Amniotic epithelial cell (primary cell): ENCODE measurements at regions not wholly inside any gene's neighbourhood (a gene's known extent, or its start where the extent isn't known, plus 50 kb on each side); places are given as distances from the start of the nearest gene placed in this dataset.
A peak's percentile ranks its signal among the peaks of the same experiment; 100 is the strongest.
"Not testable (repeated sequence)": the region's sequence is repeated elsewhere in the genome, so short reads cannot be mapped to it uniquely, and the experiment has no call there.

Experiments used
- DNase-seq: peaks from one replicate; pipeline ENCODE4 v3.0.0-alpha.2; 2010; ENCODE audit warnings: low read depth

- DNase-seq, result no peak
Measured at GRCh38 chr4:174183259-174183658, 100.2 kb downstream of the FBXO8 start.

- DNase-seq, result no peak
Measured at GRCh38 chr4:174181827-174182226, 101.6 kb downstream of the FBXO8 start.

GRCh38 chr4:174177536-174177935 lies 105.9 kb downstream of the FBXO8 start:
- DNase-seq, result peak; percentile 74

- DNase-seq, result not testable (repeated sequence)
Measured at GRCh38 chr4:174175836-174176235, 107.6 kb downstream of the FBXO8 start.

- DNase-seq, result peak; percentile 91
Measured at GRCh38 chr4:174173360-174173759, 110.1 kb downstream of the FBXO8 start.

GRCh38 chr4:174172274-174172673 lies 111.2 kb downstream of the FBXO8 start:
- DNase-seq, result no peak

- no peak for DNase-seq
Measured at GRCh38 chr4:174170906-174171305, 112.6 kb downstream of the FBXO8 start.

GRCh38 chr4:174170091-174170490 lies 113.4 kb downstream of the FBXO8 start:
- DNase-seq, result no peak

GRCh38 chr4:174157106-174157607 lies 126.3 kb downstream of the FBXO8 start:
- DNase-seq, result peak; percentile 90

- DNase-seq, result peak; percentile 80
Measured at GRCh38 chr4:174156239-174156826, 127.1 kb downstream of the FBXO8 start.

- peak; percentile 85 for DNase-seq
Measured at GRCh38 chr4:174154215-174154854, 129.1 kb downstream of the FBXO8 start.

GRCh38 chr4:174152717-174153466 lies 130.6 kb downstream of the FBXO8 start:
- DNase-seq, result no peak

GRCh38 chr4:174147863-174148262 lies 135.6 kb downstream of the FBXO8 start:
- no peak for DNase-seq

GRCh38 chr4:174144106-174144505 lies 139.4 kb downstream of the FBXO8 start:
- no peak for DNase-seq

GRCh38 chr4:174141876-174142275 lies 141.6 kb downstream of the FBXO8 start:
- DNase-seq, result no peak

GRCh38 chr4:174138616-174139015 lies 144.9 kb downstream of the FBXO8 start:
- DNase-seq, result peak; percentile 81

GRCh38 chr4:174137698-174138097 lies 145.8 kb downstream of the FBXO8 start:
- no peak for DNase-seq

- DNase-seq, result peak; percentile 72
Measured at GRCh38 chr4:174135936-174136406, 147.5 kb downstream of the FBXO8 start.

- no peak for DNase-seq
Measured at GRCh38 chr4:174135530-174135929, 147.9 kb downstream of the FBXO8 start.

- no peak for DNase-seq
Measured at GRCh38 chr4:174134361-174134760, 149.1 kb downstream of the FBXO8 start.

- DNase-seq, result no peak
Measured at GRCh38 chr4:174133551-174133950, 149.9 kb downstream of the FBXO8 start.

GRCh38 chr4:174131901-174132300 lies 151.6 kb downstream of the FBXO8 start:
- DNase-seq, result no peak

GRCh38 chr4:174122705-174123104 lies 160.8 kb downstream of the FBXO8 start:
- DNase-seq, result peak; percentile 86
